NCI-H2196 (cell line): ENCODE measurements at regions not wholly inside any gene's neighbourhood (a gene's known extent, or its start where the extent isn't known, plus 50 kb on each side); places are given as distances from the start of the nearest gene placed in this dataset.

ENCODE experiments used
- DNase-seq: peaks from one replicate; lab custom pipeline; 2025; ENCODE audit not compliant: unreplicated experiment; lab: John Stamatoyannopoulos, UW

DNA sequence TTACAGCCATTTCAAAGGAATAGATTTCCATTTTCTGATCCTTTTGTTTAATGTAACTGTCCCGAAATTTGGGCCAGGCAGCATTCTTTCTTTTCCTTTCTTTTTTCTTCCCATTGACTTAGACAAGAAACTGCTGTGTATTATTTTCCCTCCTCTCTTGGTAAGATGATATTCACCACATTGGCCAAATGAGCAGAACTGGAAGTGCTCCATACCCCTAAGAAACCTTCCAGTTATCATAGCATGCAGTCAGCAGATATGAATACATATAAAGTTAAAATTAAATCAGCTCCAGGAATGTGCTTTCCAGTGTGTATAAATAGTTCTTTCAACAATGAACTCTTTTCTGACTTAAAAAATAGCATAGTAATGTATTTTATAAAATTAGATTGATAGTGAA, 168.5 kb upstream of the GAS1 start:
- no peak for DNase-seq

GRCh38 chr9:87116492-87116891, 169.2 kb upstream of the GAS1 start:
- DNase-seq = no peak

DNA sequence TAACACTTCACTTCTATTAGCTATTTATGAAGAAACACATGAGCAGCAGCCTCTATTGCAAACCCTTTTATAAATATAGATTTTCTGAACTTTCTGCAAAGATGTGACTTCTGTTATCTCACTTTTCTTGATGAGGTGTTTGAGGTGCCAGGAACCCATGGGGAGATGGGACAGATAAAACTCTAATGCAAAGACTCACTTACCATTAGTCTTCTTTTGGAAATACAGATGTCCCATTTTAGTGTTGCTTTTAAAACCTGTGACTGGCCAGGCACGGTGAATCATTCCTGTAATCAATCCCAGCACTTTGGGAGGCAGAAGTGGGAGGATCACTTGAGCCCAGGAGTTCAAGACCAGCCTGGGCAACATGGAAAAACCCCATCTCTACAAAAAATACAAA, 171.3 kb upstream of the GAS1 start:
- DNase-seq = no peak

GRCh38 chr9:87119328-87119881, 172.1 kb upstream of the GAS1 start:
- DNase-seq = peak; percentile 2

DNA sequence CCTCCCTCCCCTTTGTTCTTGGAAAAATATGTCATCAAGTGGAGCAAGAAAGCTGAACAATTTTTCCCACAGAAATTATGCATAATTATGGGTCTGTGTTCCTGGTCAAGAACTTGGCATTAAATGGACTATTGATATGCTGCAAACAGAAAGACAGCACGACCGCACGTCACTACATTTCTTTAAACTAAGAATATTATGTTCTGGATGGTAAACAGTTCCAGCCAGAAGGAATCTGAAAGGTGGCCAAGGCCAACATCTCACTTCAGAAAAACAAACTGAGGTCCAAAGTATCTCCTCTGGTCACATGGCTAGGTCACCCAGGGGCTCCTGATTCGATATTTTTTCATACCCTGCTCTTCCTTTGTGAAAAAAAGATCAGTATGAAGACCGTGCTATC, 173.3 kb upstream of the GAS1 start:
- DNase-seq = no peak

- no peak for DNase-seq
Measured at GRCh38 chr9:87122947-87123685, 175.8 kb upstream of the GAS1 start.

DNA sequence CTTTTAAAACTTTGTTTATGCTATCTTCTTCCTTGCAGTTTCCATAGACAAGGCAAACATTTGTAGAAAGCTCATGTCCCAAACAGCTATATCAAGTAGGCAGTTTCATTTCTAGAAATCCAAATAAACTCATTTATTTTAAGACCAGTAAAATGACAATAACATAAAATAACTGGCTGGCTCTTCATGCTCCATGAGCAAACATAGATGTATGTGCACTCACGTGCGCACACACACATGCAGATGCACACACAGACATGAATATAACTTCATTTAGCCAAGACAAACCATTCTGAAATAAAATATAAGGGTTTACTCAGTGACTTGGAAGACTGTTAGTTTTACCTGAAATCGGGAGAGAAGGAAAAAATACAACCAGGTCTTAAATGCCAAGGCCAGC, 176.5 kb upstream of the GAS1 start:
- no peak for DNase-seq

DNA sequence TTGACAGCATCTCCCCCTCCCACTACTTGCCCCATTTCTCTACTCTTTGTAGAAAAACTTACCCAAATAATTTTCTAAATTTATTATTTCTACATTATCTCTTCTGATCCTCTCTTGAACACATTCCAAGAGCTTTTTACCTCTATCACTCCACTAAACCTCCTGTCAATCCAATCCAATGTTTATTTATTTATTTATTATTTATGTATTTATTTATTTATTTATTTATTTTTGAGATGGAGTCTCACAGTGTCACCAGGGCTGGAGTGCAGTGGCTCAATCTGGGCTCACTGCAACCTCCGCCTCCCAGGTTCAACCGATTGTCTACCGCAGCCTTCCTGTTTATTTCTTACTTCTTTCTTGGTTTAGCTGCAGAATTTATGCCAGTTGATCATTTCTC, 178.5 kb upstream of the GAS1 start:
- DNase-seq = no peak

DNA sequence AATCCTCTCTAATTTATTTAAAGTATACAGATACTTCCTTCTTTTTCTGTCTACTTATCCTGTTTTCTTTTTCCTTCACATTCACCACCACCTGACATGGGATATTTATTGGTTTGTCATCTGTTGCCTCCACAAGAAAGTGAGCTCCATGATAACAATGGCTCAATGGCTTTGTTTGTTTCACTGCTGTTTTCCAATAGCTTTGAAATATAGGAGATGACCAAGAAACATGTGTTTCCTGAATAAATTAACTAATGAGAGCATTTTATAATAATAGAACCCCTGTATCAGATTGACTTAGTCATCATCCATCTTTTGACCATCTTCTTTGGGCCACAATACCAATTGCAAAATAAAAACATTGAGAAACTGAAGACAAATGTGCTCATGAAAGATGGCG, 180.2 kb upstream of the GAS1 start:
- DNase-seq = no peak

DNA sequence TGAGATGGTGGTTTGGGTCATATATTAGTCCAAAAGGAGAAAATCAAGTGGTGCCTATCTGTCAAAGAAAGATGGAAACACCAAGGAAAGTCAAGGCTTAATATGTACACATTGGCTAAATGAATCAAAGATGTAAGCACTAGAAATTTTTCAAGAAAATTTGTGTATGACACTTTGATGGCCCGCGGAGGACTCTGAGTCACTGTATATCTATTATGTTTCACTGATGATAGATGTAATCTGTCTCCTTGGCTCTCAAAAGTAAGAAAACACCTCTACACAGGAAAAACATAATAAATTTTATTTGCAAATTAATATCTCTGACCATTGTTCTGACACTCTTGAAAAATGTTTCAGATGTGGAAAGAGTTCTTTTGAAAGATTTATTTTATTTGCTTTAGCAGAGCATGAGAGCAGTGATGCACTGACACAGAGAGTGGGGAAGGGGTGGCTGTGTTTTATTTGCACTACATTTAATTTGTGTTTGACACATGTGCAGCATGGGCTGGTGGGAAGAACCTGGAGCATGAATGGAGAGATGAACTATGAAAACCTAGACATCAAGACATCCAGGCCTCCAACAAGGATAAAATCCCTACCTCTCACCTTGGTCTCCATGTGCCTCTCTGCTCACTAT, 180.8 kb upstream of the GAS1 start:
- no peak for DNase-seq

- no peak for DNase-seq
Measured at GRCh38 chr9:87128844-87129493, 181.7 kb upstream of the GAS1 start.

GRCh38 chr9:87135074-87135473, 187.8 kb upstream of the GAS1 start:
- DNase-seq = no peak

DNA sequence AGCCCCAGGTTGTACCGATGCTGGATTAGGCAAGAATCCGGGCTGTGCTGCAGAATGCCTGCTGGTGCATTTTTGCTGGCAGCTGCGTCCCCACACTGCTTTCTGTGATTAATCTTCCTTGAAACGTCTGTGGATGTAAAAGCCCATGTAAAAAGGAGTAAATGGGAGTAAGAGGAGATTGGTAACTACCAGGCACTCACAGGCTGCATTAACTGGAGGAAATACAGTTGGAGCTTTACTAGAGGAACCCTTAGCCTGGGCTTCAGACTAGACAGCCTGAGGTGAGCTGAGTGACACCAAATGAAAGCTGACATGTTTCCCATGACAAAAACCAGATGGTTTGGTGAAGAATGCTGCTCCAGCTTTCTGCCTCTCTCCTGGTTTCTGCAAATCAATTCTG, 190.4 kb upstream of the GAS1 start:
- DNase-seq = no peak

GRCh38 chr9:87138128-87139040, 191.1 kb upstream of the GAS1 start:
- DNase-seq = no peak

- DNase-seq = no peak
Measured at GRCh38 chr9:87139099-87139730, 191.9 kb upstream of the GAS1 start.

- DNase-seq = no peak
Measured at GRCh38 chr9:87140142-87140541, 192.8 kb upstream of the GAS1 start.

- DNase-seq = no peak
Measured at GRCh38 chr9:87140605-87141109, 193.4 kb upstream of the GAS1 start.

- DNase-seq = no peak
Measured at GRCh38 chr9:87141124-87141523, 193.8 kb upstream of the GAS1 start.

GRCh38 chr9:87146933-87147332, 199.6 kb upstream of the GAS1 start:
- DNase-seq = no peak

DNA sequence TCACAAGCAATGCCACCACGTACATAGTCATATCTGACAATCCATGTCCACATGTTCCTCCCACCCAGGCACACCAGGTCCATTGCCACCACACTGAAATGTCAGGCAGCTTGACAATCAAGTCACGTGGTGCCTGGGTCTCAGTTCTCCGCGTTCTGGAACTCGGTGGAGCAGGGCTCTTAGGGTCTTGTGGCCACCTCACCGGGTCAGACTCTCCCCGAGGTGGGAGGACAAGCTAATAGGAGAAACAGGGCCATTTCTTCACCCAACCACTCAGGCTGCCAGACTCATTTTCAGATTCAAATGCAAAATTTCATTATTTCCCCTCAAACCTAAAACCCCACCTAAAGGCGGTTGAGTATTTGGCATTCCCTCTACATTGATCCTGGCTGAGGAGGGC, 200.5 kb upstream of the GAS1 start:
- DNase-seq = no peak
